Right atrium auricular region (tissue), 2 donors: ENCODE measurements at regions not wholly inside any gene's neighbourhood (a gene's known extent, or its start where the extent isn't known, plus 50 kb on each side); places are given as distances from the start of the nearest gene placed in this dataset.

Source experiments
- DNase-seq: peaks from one replicate; pipeline ENCODE4 v3.0.0-alpha.2; 2019; ENCODE audit warnings: low spot score
- H3K27ac ChIP-seq, 2 donors: fragments of 200-600 bp; sonication (generic); 1 replicate in 1 of 2; 2 replicates in 1 of 2; pipeline ENCODE4 v1.5.1; 2016 to 2019
- H3K27me3 ChIP-seq, 2 donors: fragments of 200-600 bp; sonication (generic); one replicate each; pipeline versions ENCODE4 v1.5.1 to v1.6.0; 2017 to 2019
- H3K36me3 ChIP-seq: fragments of 200-600 bp; sonication (generic); one replicate; pipeline ENCODE4 v1.5.1; 2016
- H3K4me1 ChIP-seq, 2 donors: fragments of 200-600 bp; sonication (generic); one replicate each; pipeline versions ENCODE4 v1.5.1 to v1.6.0; 2017 to 2019
- H3K4me3 ChIP-seq, 2 donors: fragments of 200-600 bp; sonication (generic); 1 replicate in 1 of 2; 2 replicates in 1 of 2; pipeline ENCODE4 v1.5.1; 2017 to 2019; ENCODE audit warnings: mild to moderate bottlenecking in 1 of 2, moderate library complexity in 1 of 2
- H3K9me3 ChIP-seq, 2 donors: fragments of 200-600 bp; sonication (generic); one replicate each; pipeline ENCODE4 v1.5.1; 2019
- TF ChIP-seq, protein P1 (sequence below), 2 donors: fragments of 200-600 bp; sonication (generic); IDR thresholded peaks; one replicate each; pipeline ENCODE4 v1.5.1; 2019; ENCODE audit warnings: antibody characterized with exemption in 2 of 2

DNA sequence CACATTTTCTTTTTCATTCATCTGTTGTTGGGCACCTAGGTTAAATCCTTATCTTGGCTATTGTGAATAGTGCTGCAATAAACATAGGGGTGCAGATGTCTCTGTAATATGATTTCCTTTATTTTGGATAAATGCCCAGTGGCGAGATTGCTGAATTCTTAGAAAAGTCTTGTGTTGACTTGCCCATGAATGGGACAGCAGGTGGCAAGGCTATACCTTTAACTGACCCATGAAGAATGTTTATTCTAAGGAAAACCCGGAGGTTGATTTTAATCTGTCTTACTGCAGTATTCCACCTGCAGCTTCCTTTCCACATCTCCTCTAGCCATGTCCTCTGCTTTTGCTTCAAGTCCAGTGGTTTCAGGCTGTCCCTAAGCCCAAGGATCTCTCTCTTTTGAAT is 220.6 kb downstream of the SNCA start:
- no peaks in the 10 kb centered on the region for H3K4me1 ChIP-seq
- TF ChIP-seq, protein P1, sequence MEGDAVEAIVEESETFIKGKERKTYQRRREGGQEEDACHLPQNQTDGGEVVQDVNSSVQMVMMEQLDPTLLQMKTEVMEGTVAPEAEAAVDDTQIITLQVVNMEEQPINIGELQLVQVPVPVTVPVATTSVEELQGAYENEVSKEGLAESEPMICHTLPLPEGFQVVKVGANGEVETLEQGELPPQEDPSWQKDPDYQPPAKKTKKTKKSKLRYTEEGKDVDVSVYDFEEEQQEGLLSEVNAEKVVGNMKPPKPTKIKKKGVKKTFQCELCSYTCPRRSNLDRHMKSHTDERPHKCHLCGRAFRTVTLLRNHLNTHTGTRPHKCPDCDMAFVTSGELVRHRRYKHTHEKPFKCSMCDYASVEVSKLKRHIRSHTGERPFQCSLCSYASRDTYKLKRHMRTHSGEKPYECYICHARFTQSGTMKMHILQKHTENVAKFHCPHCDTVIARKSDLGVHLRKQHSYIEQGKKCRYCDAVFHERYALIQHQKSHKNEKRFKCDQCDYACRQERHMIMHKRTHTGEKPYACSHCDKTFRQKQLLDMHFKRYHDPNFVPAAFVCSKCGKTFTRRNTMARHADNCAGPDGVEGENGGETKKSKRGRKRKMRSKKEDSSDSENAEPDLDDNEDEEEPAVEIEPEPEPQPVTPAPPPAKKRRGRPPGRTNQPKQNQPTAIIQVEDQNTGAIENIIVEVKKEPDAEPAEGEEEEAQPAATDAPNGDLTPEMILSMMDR (IDR thresholded peaks at IDR 0.05) = no peak
- H3K27me3 ChIP-seq = no peaks in the 10 kb centered on the region
- no peaks in the 10 kb centered on the region for H3K36me3 ChIP-seq
- no peak overlapping the region for H3K27ac ChIP-seq
- no peak overlapping the region for H3K4me3 ChIP-seq
- no peak for DNase-seq
- H3K9me3 ChIP-seq = no peaks in the 10 kb centered on the region

DNA sequence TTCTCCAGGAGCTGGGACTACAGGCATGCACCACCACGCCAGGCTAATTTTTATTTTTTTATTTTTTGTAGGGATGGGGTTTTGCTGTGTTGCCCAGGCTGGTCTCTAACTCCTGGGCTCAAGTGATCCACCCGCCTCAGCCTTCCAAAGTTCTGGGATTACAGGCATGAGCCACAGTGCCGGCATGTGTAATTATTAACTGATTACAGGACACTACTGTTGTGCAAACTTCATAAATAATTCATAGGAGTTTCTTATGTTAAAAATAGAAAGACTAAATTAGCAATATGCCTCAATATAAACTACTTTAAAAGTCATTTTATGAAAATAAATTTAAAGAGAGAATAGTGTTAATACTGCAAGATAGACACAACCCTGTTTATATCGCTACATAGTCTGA is 221.9 kb downstream of the SNCA start:
- H3K4me1 ChIP-seq = no peaks in the 10 kb centered on the region
- no peak for DNase-seq
- no peak overlapping the region for H3K4me3 ChIP-seq
- no peak overlapping the region for H3K27ac ChIP-seq
- H3K36me3 ChIP-seq = no peaks in the 10 kb centered on the region
- TF ChIP-seq, protein P1 (IDR thresholded peaks at IDR 0.05) = no peak
- H3K27me3 ChIP-seq = no peaks in the 10 kb centered on the region
- no peaks in the 10 kb centered on the region for H3K9me3 ChIP-seq

DNA sequence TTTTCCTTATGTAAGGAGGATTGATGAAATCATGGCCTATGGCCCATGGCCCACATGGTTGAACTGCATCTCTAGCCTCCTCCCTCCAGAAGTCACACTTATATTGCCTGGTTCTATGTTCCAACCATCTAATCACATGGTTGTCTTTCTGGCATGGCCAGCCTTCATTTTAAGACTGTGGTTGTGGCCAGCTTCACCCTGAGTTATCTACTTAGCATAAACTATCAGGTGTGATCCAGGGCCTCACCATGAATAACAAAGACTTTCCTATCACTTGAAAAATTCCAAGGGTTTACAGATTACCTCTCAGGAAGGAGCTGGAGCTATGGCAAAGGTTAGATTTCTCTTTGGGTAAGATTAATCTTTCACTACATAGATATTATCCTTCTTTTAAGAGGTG is 222.8 kb downstream of the SNCA start:
- TF ChIP-seq, protein P1 (IDR thresholded peaks at IDR 0.05) = no peak

DNA sequence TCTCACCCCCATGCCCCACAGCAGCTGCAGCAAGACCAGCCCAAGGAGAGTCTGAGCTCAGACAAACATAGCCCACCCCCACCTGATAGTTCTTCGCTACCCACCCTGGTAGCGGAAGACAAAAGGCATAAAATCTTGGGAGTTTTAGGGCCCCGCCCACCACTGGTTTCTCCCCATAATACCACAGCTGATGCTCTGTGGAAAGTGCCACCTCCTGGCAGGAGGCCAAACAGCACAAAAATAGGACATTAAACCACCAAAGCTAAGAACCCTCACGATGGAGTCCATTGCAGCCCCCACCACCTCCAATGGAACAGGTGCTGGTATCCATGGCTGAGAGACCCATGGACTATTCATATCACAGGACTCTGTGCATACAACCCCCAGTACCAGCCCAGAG is 226.7 kb downstream of the SNCA start:
- Histone ChIP-seq H3K27ac (no peak overlapping the region), H3K36me3 (no peaks in the 10 kb centered on the region), H3K9me3 (no peaks in the 10 kb centered on the region), H3K4me1 (no peaks in the 10 kb centered on the region), H3K4me3 (no peak overlapping the region), H3K27me3 (no peaks in the 10 kb centered on the region)
- TF ChIP-seq, protein P1 (IDR thresholded peaks at IDR 0.05) = no peak
- no peak for DNase-seq

More for the DNA sequence above, 222.8 kb downstream of the SNCA start:
- Histone ChIP-seq H3K4me1 (no peaks in the 10 kb centered on the region), H3K9me3 (no peaks in the 10 kb centered on the region), H3K4me3 (no peak overlapping the region), H3K27me3 (no peaks in the 10 kb centered on the region), H3K27ac (no peak overlapping the region), H3K36me3 (no peaks in the 10 kb centered on the region)
- DNase-seq = no peak

DNA sequence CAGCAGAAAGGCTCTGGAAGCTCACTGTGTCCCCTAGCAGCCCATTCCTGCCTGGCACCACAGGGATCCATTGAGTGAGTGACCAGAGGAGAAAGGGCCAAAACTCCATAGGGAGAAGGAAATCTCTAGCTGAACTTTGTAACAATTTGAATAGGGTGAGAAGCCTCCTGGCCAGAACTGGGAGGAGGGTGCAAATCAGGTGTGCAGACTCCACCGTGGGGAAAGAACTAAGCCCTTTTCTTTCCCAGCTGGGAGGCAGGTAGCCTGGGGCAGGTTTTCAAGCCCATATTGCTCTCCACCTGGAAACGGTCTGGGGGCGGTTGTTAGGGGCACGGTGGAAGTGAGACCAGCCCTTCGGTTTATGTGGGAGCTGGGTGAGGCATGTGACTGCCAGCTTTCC is 227.2 kb downstream of the SNCA start:
- H3K27ac ChIP-seq = no peak overlapping the region
- DNase-seq = no peak
- no peaks in the 10 kb centered on the region for H3K9me3 ChIP-seq
- no peak overlapping the region for H3K4me3 ChIP-seq
- no peaks in the 10 kb centered on the region for H3K27me3 ChIP-seq
- H3K4me1 ChIP-seq = no peaks in the 10 kb centered on the region
- TF ChIP-seq, protein P1 (IDR thresholded peaks at IDR 0.05) = no peak
- no peaks in the 10 kb centered on the region for H3K36me3 ChIP-seq

DNA sequence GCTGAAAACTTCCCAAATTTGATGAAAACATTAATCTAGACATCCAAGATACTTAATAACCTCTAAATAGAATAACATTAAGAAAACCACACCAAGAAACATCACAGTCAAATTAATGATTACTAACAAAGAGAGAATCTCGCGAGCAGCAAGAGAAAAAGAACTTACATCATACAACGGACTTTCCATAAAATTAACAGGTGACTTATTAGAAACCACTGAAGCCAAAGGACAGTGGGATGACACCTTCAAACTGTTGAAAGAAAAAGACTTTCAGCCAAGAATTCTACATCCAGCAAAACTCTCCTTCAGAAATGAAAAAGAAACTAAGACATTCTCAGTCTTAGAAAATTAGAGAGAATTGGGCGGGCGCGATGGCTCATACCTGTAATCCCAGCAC is 232.0 kb downstream of the SNCA start:
- Histone ChIP-seq H3K4me3 (no peak overlapping the region), H3K27me3 (no peaks in the 10 kb centered on the region), H3K27ac (no peak overlapping the region), H3K4me1 (no peaks in the 10 kb centered on the region), H3K36me3 (no peaks in the 10 kb centered on the region), H3K9me3 (no peaks in the 10 kb centered on the region)
- TF ChIP-seq, protein P1 (IDR thresholded peaks at IDR 0.05) = no peak
- no peak for DNase-seq
